Vagina (tissue), 2 donors: ENCODE measurements at regions not wholly inside any gene's neighbourhood (a gene's known extent, or its start where the extent isn't known, plus 50 kb on each side); places are given as distances from the start of the nearest gene placed in this dataset.

ENCODE experiments used
- DNase-seq, 2 donors: peaks; one replicate each; pipeline ENCODE4 v3.0.0-alpha.2; 2017; ENCODE audit errors: extremely low spot score in 2 of 2
- H3K27ac ChIP-seq: fragments of 200-600 bp; sonication (generic); one replicate; pipeline ENCODE4 v1.5.1; 2019
- H3K27me3 ChIP-seq: fragments of 200-600 bp; sonication (generic); one replicate; pipeline ENCODE4 v1.5.1; 2019
- H3K36me3 ChIP-seq, 2 donors: fragments of 200-600 bp; sonication (generic); one replicate each; pipeline ENCODE4 v1.5.1; 2017 to 2019
- H3K4me1 ChIP-seq: fragments of 200-600 bp; sonication (generic); one replicate; pipeline ENCODE4 v1.5.1; 2019
- H3K4me3 ChIP-seq, 2 donors: fragments of 200-600 bp; sonication (generic); 1 replicate in 1 of 2; 2 replicates in 1 of 2; pipeline ENCODE4 v1.5.1; 2016 to 2019
- H3K9me3 ChIP-seq: fragments of 200-600 bp; sonication (generic); one replicate; pipeline ENCODE4 v1.5.1; 2019
- CTCF ChIP-seq, 3 experiments: fragments of 450-650 bp in 2 of 3; fragments of 200-600 bp in 1 of 3; sonication (generic) in 1 of 3; IDR thresholded peaks; one replicate each; pipeline ENCODE4 v1.5.1; 2017 to 2019; ENCODE audit warnings: antibody characterized with exemption in 3 of 3, mild to moderate bottlenecking in 2 of 3, moderate library complexity in 2 of 3
- POLR2A ChIP-seq, 2 donors: fragments of 450-650 bp; IDR thresholded peaks; one replicate each; pipeline ENCODE4 v1.6.1; 2017; ENCODE audit warnings: antibody characterized with exemption in 2 of 2, mild to moderate bottlenecking in 2 of 2, moderate library complexity in 2 of 2
- POLR2AphosphoS5 ChIP-seq, 2 donors: sonication (generic); formaldehyde crosslinking; IDR thresholded peaks; one replicate each; pipeline ENCODE4 v1.9.0; 2017; ENCODE audit warnings: antibody characterized with exemption in 2 of 2, mild to moderate bottlenecking in 2 of 2, low read depth in 1 of 2; ENCODE audit not compliant: insufficient read depth in 1 of 2
- intact Hi-C: fragments of 100-400 bp; cut with DNase I; formaldehyde crosslinking; loops from one replicate; pipeline ENCODE4 v1.15.1; 2023

GRCh38 chr3:189512039-189512438 is 119.2 kb upstream of the TP63 start:
- Histone ChIP-seq H3K27ac (peak overlapping the region; percentile 9), H3K27me3 (no peaks in the 10 kb centered on the region), H3K4me3 (no peak overlapping the region), H3K4me1 (peaks cover 17% of the 10 kb centered on the region), H3K36me3 (no peaks in the 10 kb centered on the region), H3K9me3 (no peaks in the 10 kb centered on the region)
- no peak for DNase-seq
- intact Hi-C loops, result no loop called here
- TF ChIP-seq POLR2A (IDR thresholded peaks at IDR 0.05), result no peak
- TF ChIP-seq CTCF (IDR thresholded peaks at IDR 0.05), result no peak
- no peak for TF ChIP-seq POLR2AphosphoS5 (IDR thresholded peaks at IDR 0.05; ENCODE audit: insufficient read depth in 1 of 2, low read depth in 1 of 2)

- Histone ChIP-seq H3K27me3 (no peaks in the 10 kb centered on the region), H3K27ac (peak overlapping the region; percentile 9), H3K36me3 (no peaks in the 10 kb centered on the region), H3K4me3 (no peak overlapping the region), H3K9me3 (no peaks in the 10 kb centered on the region), H3K4me1 (peaks cover 17% of the 10 kb centered on the region)
- no peak for DNase-seq
- TF ChIP-seq POLR2A (IDR thresholded peaks at IDR 0.05), result no peak
- TF ChIP-seq CTCF (IDR thresholded peaks at IDR 0.05), result no peak
- TF ChIP-seq POLR2AphosphoS5 (IDR thresholded peaks at IDR 0.05; ENCODE audit: insufficient read depth in 1 of 2, low read depth in 1 of 2), result no peak
- intact Hi-C loops, result no loop called here
Measured at GRCh38 chr3:189512821-189513220, 118.4 kb upstream of the TP63 start.

- H3K36me3 ChIP-seq, result no peaks in the 10 kb centered on the region
- no peaks in the 10 kb centered on the region for H3K9me3 ChIP-seq
- peak overlapping the region; percentile 10 for H3K27ac ChIP-seq
- peaks cover 14% of the 10 kb centered on the region for H3K4me1 ChIP-seq
- intact Hi-C loops, result no loop called here
- no peaks in the 10 kb centered on the region for H3K27me3 ChIP-seq
- H3K4me3 ChIP-seq, result no peak overlapping the region
- TF ChIP-seq POLR2A (IDR thresholded peaks at IDR 0.05) (no peak), CTCF (IDR thresholded peaks at IDR 0.05) (no peak), POLR2AphosphoS5 (IDR thresholded peaks at IDR 0.05; ENCODE audit: insufficient read depth in 1 of 2, low read depth in 1 of 2) (peak in 1 of 2 donors; percentile 46)
- no peak for DNase-seq
Measured at GRCh38 chr3:189513281-189514117, 117.7 kb upstream of the TP63 start.

- Histone ChIP-seq H3K27ac (no peak overlapping the region), H3K4me1 (no peaks in the 10 kb centered on the region), H3K4me3 (no peak overlapping the region), H3K27me3 (no peaks in the 10 kb centered on the region), H3K9me3 (no peaks in the 10 kb centered on the region), H3K36me3 (no peaks in the 10 kb centered on the region)
- TF ChIP-seq CTCF (IDR thresholded peaks at IDR 0.05), result no peak
- no peak for TF ChIP-seq POLR2AphosphoS5 (IDR thresholded peaks at IDR 0.05; ENCODE audit: insufficient read depth in 1 of 2, low read depth in 1 of 2)
- TF ChIP-seq POLR2A (IDR thresholded peaks at IDR 0.05), result no peak
- DNase-seq, result no peak
- intact Hi-C loops, result no loop called here
Measured at GRCh38 chr3:189516039-189516438, 115.2 kb upstream of the TP63 start.

- H3K27me3 ChIP-seq, result no peaks in the 10 kb centered on the region
Measured at GRCh38 chr3:189517981-189518380, 113.2 kb upstream of the TP63 start.

More at GRCh38 chr3:189517981-189518380, 113.2 kb upstream of the TP63 start:
- no peak for DNase-seq
- Histone ChIP-seq H3K27ac (no peak overlapping the region), H3K4me1 (no peaks in the 10 kb centered on the region), H3K4me3 (no peak overlapping the region), H3K9me3 (no peaks in the 10 kb centered on the region), H3K36me3 (no peaks in the 10 kb centered on the region)
- TF ChIP-seq POLR2AphosphoS5 (IDR thresholded peaks at IDR 0.05; ENCODE audit: insufficient read depth in 1 of 2, low read depth in 1 of 2) (no peak), CTCF (IDR thresholded peaks at IDR 0.05) (no peak), POLR2A (IDR thresholded peaks at IDR 0.05) (no peak)
- intact Hi-C loops, result no loop called here
